ENCODE measurements at regions not wholly inside any gene's neighbourhood (a gene's known extent, or its start where the extent isn't known, plus 50 kb on each side); places are given as distances from the start of the nearest gene placed in this dataset.
"Not testable (repeated sequence)": the region's sequence is repeated elsewhere in the genome, so short reads cannot be mapped to it uniquely, and the experiment has no call there.

- no peak for DNase-seq (ENCODE audit: low spot score)
These were observed 64.5 kb upstream of the ADAMTS2 start for GRCh38 chr5:179409806-179410205.

GRCh38 chr5:179408611-179409010, 63.4 kb upstream of the ADAMTS2 start:
- no peak for DNase-seq (ENCODE audit: low spot score)

DNA sequence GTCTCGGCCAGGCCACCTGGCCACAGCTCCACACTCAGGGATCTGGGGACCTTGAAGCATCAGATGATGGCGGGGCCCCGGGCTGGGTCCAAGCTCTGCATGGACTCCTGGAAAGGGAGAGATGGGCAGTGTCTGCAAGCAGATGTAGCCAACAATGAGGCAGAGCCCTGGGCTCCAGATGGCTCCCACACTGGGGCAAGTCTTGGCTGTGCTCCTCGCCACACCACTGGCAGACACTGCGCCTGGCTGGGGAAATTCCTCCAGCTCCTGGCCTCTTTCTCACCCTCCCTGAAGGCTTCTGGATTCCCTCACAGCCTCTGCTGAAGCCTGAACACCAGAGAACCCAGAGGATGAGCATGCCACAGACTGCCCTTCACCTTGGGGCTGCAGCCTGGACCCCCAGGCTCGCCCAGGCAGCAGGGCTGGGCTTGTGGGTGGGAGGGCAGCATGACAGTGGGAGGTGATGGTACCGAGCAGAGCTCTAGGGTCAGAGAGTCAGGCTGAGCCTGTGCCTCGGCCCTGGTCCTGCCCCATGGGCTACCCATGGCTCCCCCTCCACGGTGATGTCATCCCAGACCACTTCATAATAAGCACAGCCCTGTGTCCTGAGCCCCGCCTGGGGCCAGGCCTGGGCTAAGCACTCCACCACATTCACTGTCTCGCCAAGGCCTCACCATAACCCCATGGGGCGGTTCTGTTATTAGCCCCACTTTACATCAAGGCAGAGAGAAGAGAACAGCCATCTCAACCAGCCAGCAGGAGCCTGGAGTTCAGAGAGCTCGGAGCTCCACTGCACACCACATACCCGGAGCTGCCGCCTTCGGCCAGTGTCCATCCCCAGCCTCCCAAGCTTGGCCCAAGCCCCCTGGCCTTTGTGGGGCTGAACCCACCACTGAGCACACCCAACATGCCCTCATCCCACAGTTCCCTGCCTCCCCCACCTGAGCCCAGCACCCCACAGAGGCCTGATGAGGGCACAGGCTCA, 62.2 kb upstream of the ADAMTS2 start:
- DNase-seq (ENCODE audit: low spot score) = no peak

- DNase-seq (ENCODE audit: low spot score) = no peak
These were observed 61.0 kb upstream of the ADAMTS2 start for GRCh38 chr5:179406031-179406961.

- DNase-seq (ENCODE audit: low spot score) = no peak
These were observed 60.3 kb upstream of the ADAMTS2 start for GRCh38 chr5:179405426-179406030.

DNA sequence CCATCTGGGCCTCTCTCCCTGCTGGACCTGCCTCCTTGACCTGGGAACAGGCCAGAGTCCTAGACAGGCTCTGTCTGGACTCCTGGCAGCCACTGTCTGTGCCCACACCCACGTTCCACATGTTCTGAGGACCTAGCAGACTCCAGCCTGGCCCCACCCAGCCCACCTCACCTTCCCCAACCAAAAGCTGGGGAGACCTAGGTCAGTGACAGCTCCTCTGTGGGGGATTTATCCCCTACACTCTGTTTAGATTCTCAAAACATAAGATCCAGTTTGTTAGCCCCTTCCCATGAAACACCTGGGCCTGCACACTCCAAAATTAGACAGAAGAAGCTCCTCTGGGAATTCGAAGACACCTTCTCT, 59.8 kb upstream of the ADAMTS2 start:
- DNase-seq (ENCODE audit: low spot score) = no peak

GRCh38 chr5:179404321-179405053, 59.2 kb upstream of the ADAMTS2 start:
- no peak for DNase-seq (ENCODE audit: low spot score)

DNA sequence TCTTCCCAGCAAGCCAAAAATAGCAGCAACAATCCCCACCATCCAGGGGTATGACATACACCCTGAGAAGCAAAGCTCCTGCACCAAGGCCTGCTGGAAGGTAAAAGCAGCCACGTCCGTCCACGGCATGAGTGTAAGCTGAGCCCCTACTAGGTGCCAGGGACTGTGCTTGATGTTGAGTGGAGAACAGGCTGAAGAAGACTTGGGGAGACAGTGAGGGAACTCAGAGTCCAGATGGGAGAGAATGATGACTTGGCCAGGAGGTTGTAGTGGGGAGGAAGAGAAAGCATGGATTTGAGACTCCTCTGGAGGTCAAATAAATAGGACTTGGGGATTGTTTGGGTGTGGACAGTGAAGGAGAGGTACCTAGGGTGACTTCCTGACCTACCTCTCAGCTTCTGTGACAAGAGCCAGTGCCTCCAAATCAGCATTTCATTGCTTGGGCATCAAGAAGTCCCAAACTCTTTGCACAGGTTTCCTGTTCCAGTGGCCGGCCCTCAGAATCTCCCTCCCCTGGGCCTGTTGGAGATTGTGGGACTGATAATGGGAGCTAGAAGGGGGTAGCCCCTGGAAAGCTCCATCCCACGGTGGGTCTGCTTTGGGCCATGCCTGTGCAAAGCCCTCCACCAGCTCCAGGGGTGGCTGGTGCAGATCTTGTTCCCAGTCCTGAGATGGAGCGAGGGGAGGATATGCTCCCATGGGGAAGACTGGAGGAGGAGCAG, 58.3 kb upstream of the ADAMTS2 start:
- no peak for DNase-seq (ENCODE audit: low spot score)

- not testable (repeated sequence) for DNase-seq (ENCODE audit: low spot score)
These were observed 55.2 kb upstream of the ADAMTS2 start for GRCh38 chr5:179400435-179400834.

DNA sequence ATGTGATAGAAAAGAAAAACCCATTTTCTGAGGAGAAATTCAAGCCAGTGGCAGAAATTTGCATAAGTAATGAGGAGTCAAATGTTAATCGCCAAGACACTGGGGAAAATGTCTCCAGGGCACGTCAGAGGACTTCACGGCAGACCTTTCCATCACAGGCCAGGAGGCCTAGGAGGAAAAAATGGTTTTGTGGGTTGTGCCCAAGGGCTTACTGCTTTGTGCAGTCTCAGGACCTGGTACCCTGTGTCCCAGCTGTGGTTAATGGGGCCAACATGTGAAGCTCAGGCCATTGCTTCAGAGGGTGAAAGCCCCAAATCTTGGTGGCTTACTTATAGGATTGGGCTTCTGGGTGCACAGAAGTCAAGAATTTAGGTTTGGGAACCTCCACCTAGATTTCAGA, 54.8 kb upstream of the ADAMTS2 start:
- DNase-seq (ENCODE audit: low spot score) = no peak

- not testable (repeated sequence) for DNase-seq (ENCODE audit: low spot score)
These were observed 54.1 kb upstream of the ADAMTS2 start for GRCh38 chr5:179399327-179399726.

- DNase-seq (ENCODE audit: low spot score) = no peak
These were observed 52.3 kb upstream of the ADAMTS2 start for GRCh38 chr5:179397516-179397915.
